Kidney (tissue), 13 donors: ENCODE measurements at regions not wholly inside any gene's neighbourhood (a gene's known extent, or its start where the extent isn't known, plus 50 kb on each side); places are given as distances from the start of the nearest gene placed in this dataset.

Experiments
- DNase-seq, 5 donors: peaks; one replicate each; pipeline ENCODE4 v3.0.0-alpha.2; 2013 to 2020
- FAIRE-seq: peaks from 2 replicates; lab custom pipeline; 2012; peaks lifted over from hg19 to GRCh38; lab: Jason Lieb, UNC
- H3K27ac ChIP-seq, 2 donors: one replicate each; pipeline ENCODE4 v1.7.0; 2013; ENCODE audit warnings: low read depth in 2 of 2, low read length in 2 of 2, inconsistent platforms in 1 of 2
- H3K27me3 ChIP-seq: one replicate; pipeline ENCODE4 v1.7.1; 2013; ENCODE audit warnings: low read length, inconsistent platforms; ENCODE audit not compliant: control insufficient read depth, insufficient read depth
- H3K36me3 ChIP-seq, 3 donors: one replicate each; pipeline versions ENCODE4 v1.7.0 to v1.7.1; 2013; ENCODE audit warnings: low read length in 3 of 3, control low read depth in 1 of 3, inconsistent platforms in 1 of 3; ENCODE audit not compliant: insufficient read depth in 3 of 3, control insufficient read depth in 2 of 3
- H3K4me1 ChIP-seq, 3 donors: one replicate each; pipeline versions ENCODE4 v1.7.0 to v1.7.1; 2013; ENCODE audit warnings: low read length in 3 of 3, inconsistent platforms in 1 of 3, low read depth in 1 of 3; ENCODE audit not compliant: control insufficient read depth in 2 of 3, insufficient read depth in 2 of 3
- H3K4me3 ChIP-seq, 3 donors: one replicate each; pipeline versions ENCODE4 v1.7.0 to v1.8.1; 2013; ENCODE audit warnings: low read length in 3 of 3, control low read depth in 1 of 3, inconsistent platforms in 1 of 3
- H3K9ac ChIP-seq, 3 donors: one replicate each; pipeline versions ENCODE4 v1.7.0 to v1.7.1; 2013; ENCODE audit warnings: low read length in 3 of 3, control low read depth in 1 of 3, inconsistent platforms in 1 of 3
- H3K9me3 ChIP-seq, 3 donors: one replicate each; pipeline versions ENCODE4 v1.7.0 to v1.7.1; 2013; ENCODE audit warnings: low read length in 3 of 3, control low read depth in 1 of 3, inconsistent platforms in 1 of 3; ENCODE audit not compliant: control insufficient read depth in 2 of 3, insufficient read depth in 1 of 3
- intact Hi-C: fragments of 100-400 bp; cut with DNase I; formaldehyde crosslinking; loops from one replicate; pipeline ENCODE4 v1.11.1; 2022
- TF ChIP-seq, protein P1 (sequence below): IDR thresholded peaks from 3 replicates; pipeline ENCODE4 v1.5.1; 2012; ENCODE audit warnings: mild to moderate bottlenecking, moderate library complexity, borderline replicate concordance; ENCODE audit not compliant: insufficient read depth; ENCODE audit errors: extremely low read depth
- donor health status: control.
- donor health status: control.
- donor health status: control.
- donor health status: control.
- donor health status: control.
- donor health status: DM: yes; HTN: yes; CAD: no.
- donor health status: Normal renal cell carcinoma (clear cell type).

DNA sequence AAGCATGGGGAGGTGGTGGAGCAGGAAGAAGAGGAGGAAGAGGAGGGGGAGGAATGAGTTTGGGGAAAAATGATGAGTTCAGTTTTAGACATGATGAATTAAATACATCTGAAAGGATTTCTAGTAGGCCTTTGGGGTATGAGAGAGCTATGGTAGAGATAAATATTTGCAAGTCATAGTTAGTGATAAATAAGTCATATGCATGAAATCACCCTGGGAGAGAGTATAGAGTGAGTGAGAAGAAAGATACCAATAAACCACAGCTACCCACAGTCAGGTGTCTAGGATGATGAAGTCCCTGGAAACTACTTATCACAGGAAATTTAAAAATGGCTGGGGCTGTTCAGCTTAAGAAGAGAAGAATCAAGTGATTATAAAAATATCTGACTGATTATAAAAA is 240.5 kb downstream of the RDH14 start:
- intact Hi-C loops, result no loop called here
- FAIRE-seq (no peak), DNase-seq (no peak)

DNA sequence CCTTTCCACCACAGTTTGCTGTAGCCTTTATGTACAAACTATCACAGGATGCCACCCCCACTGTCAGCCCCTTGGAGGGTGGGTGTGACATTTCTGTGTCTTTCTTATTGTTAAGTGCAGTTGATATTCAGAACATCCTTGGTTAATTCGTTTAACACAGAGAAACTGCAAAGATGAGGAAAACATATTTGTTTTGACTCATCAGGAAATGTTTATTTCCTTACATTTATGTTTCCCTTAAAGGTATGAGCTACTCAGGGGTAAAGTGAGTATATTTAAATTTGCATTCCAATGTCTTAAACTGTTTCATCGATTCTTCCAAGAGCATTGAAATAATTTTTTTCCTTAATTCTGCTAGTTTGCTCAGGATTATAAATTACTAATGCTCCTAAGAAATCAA is 243.4 kb downstream of the RDH14 start:
- DNase-seq (no peak), FAIRE-seq (no peak)
- Histone ChIP-seq H3K36me3 (no peaks in the 10 kb centered on the region), H3K9me3 (no peaks in the 10 kb centered on the region), H3K4me3 (no peak overlapping the region), H3K27ac (no peak overlapping the region), H3K27me3 (no peaks in the 10 kb centered on the region), H3K4me1 (peaks cover 0 to 3% (median 1%) of the 10 kb centered on the region in 3 donors), H3K9ac (no peak overlapping the region)
- intact Hi-C loops, result no loop called here
- TF ChIP-seq, protein P1, sequence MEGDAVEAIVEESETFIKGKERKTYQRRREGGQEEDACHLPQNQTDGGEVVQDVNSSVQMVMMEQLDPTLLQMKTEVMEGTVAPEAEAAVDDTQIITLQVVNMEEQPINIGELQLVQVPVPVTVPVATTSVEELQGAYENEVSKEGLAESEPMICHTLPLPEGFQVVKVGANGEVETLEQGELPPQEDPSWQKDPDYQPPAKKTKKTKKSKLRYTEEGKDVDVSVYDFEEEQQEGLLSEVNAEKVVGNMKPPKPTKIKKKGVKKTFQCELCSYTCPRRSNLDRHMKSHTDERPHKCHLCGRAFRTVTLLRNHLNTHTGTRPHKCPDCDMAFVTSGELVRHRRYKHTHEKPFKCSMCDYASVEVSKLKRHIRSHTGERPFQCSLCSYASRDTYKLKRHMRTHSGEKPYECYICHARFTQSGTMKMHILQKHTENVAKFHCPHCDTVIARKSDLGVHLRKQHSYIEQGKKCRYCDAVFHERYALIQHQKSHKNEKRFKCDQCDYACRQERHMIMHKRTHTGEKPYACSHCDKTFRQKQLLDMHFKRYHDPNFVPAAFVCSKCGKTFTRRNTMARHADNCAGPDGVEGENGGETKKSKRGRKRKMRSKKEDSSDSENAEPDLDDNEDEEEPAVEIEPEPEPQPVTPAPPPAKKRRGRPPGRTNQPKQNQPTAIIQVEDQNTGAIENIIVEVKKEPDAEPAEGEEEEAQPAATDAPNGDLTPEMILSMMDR, result no peak

More for the DNA sequence above, 240.5 kb downstream of the RDH14 start:
- no peaks in the 10 kb centered on the region for H3K4me1 ChIP-seq
- no peak overlapping the region for H3K4me3 ChIP-seq
- no peaks in the 10 kb centered on the region for H3K36me3 ChIP-seq
- no peak overlapping the region for H3K9ac ChIP-seq
- TF ChIP-seq, protein P1, result no peak
- H3K27me3 ChIP-seq, result no peaks in the 10 kb centered on the region
- no peaks in the 10 kb centered on the region for H3K9me3 ChIP-seq
- H3K27ac ChIP-seq, result no peak overlapping the region

DNA sequence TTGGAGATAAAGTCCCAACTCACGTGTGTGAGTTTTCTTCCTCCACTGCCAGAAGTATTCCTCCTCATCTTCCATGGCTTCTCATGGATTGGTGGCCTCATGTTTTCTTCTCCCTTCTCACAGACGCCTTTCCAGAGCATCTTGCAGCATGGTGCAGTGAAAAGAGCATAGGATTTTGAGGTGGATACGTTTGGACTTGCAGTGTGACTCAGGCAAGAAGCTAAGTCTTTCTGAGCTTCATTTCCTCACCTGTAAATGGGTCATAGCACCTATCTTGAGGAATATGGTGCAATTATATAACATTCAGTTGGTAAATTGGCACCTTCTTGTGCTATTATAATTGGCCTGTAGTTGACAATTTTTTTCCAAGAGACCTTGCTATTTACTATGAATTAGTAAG is 247.6 kb downstream of the RDH14 start:
- intact Hi-C loops, result no loop called here
- H3K9ac ChIP-seq, result no peak overlapping the region
- no peak for DNase-seq
- no peaks in the 10 kb centered on the region for H3K27me3 ChIP-seq
- TF ChIP-seq, protein P1, result no peak
- H3K4me3 ChIP-seq, result no peak overlapping the region
- FAIRE-seq, result no peak
- peaks cover 0 to 5% (median 2%) of the 10 kb centered on the region in 3 donors for H3K4me1 ChIP-seq
- H3K9me3 ChIP-seq, result no peaks in the 10 kb centered on the region
- H3K27ac ChIP-seq, result no peak overlapping the region
- no peaks in the 10 kb centered on the region for H3K36me3 ChIP-seq
